Body of pancreas (tissue), 4 donors: ENCODE measurements at regions not wholly inside any gene's neighbourhood (a gene's known extent, or its start where the extent isn't known, plus 50 kb on each side); places are given as distances from the start of the nearest gene placed in this dataset.

Experiments used
- ATAC-seq: fragments of 150-250 bp; one replicate; pipeline ENCODE4 v1.9.1; 2016
- DNase-seq, 4 donors: peaks; one replicate each; pipeline ENCODE4 v3.0.0-alpha.2; 2019
- H3K27ac ChIP-seq, 4 donors: fragments of 200-600 bp; sonication (generic); 1 replicate in 3 of 4; 2 replicates in 1 of 4; pipeline versions ENCODE4 v1.5.1 to v1.6.1; 2016 to 2019; ENCODE audit warnings: mild to moderate bottlenecking in 1 of 4, mixed read lengths in 1 of 4, moderate library complexity in 1 of 4
- H3K27me3 ChIP-seq, 2 donors: fragments of 200-600 bp; sonication (generic); one replicate each; pipeline ENCODE4 v1.6.0; 2016; ENCODE audit warnings: mild to moderate bottlenecking in 1 of 2
- H3K36me3 ChIP-seq, 2 donors: fragments of 200-600 bp; sonication (generic); replicated peaks in 1 of 2; 2 replicates each; pipeline ENCODE4 v1.5.1; 2016; ENCODE audit warnings: low read depth in 2 of 2; ENCODE audit not compliant: insufficient read depth in 1 of 2
- H3K4me1 ChIP-seq: fragments of 200-600 bp; sonication (generic); one replicate; pipeline ENCODE4 v1.6.0; 2016
- H3K4me3 ChIP-seq, 2 donors: fragments of 200-600 bp; sonication (generic); 1 replicate in 1 of 2; 2 replicates in 1 of 2; pipeline ENCODE4 v1.5.1; 2016 to 2019
- H3K9me3 ChIP-seq, 3 donors: fragments of 200-600 bp; sonication (generic); 1 replicate in 2 of 3; 2 replicates in 1 of 3; pipeline ENCODE4 v1.5.1; 2016
- CTCF ChIP-seq, 7 experiments: fragments of 450-650 bp in 4 of 7; fragments of 200-600 bp in 3 of 7; sonication (generic) in 3 of 7; IDR thresholded peaks; one replicate each; pipeline ENCODE4 v1.5.1; 2016 to 2019; ENCODE audit warnings: antibody characterized with exemption in 7 of 7
- POLR2A ChIP-seq, 3 donors: fragments of 450-650 bp; IDR thresholded peaks; one replicate each; pipeline ENCODE4 v1.6.1; 2016; ENCODE audit warnings: antibody characterized with exemption in 3 of 3, mild to moderate bottlenecking in 2 of 3
- WGBS, 2 donors: methylation state at CpG; one replicate each; pipeline ENCODE4 v1.1.5; 2017; 5-methylcytosine and 5-hydroxymethylcytosine counted together
- intact Hi-C: fragments of 100-400 bp; cut with DNase I; formaldehyde crosslinking; loops from one replicate; pipeline ENCODE4 v1.15.1; 2023

GRCh38 chr10:128979405-128979804 is 487.6 kb upstream of the MGMT start:
- intact Hi-C loops, result no loop called here
- WGBS, 2 donors, result 80 to 94% methylated on average over 1 to 4 of the region's 4 CpGs
- no peaks in the 10 kb centered on the region for H3K27me3 ChIP-seq
- H3K4me1 ChIP-seq, result no peaks in the 10 kb centered on the region
- no peak overlapping the region for H3K27ac ChIP-seq
- no peak for DNase-seq
- no peaks in the 10 kb centered on the region for H3K9me3 ChIP-seq
- H3K36me3 ChIP-seq, result no peaks in the 10 kb centered on the region
- H3K4me3 ChIP-seq, result no peak overlapping the region
- TF ChIP-seq POLR2A (IDR thresholded peaks at IDR 0.05), result no peak
- no peak for TF ChIP-seq CTCF (IDR thresholded peaks at IDR 0.05)
- no peak for ATAC-seq

- no peak for DNase-seq
- no peak overlapping the region for H3K27ac ChIP-seq
- H3K4me3 ChIP-seq, result no peak overlapping the region
- no peak for ATAC-seq
- TF ChIP-seq POLR2A (IDR thresholded peaks at IDR 0.05), result no peak
- TF ChIP-seq CTCF (IDR thresholded peaks at IDR 0.05), result no peak
- no peaks in the 10 kb centered on the region for H3K36me3 ChIP-seq
- no peaks in the 10 kb centered on the region for H3K9me3 ChIP-seq
- 51 to 53% methylated on average over 6 of the region's 6 CpGs for WGBS, 2 donors
- H3K27me3 ChIP-seq, result no peaks in the 10 kb centered on the region
- no peaks in the 10 kb centered on the region for H3K4me1 ChIP-seq
- intact Hi-C loops, result no loop called here
Observed at GRCh38 chr10:128981251-128981650, 485.8 kb upstream of the MGMT start.

GRCh38 chr10:128981881-128982615 is 485.0 kb upstream of the MGMT start:
- TF ChIP-seq POLR2A (IDR thresholded peaks at IDR 0.05), result no peak
- no peak for TF ChIP-seq CTCF (IDR thresholded peaks at IDR 0.05)
- Histone ChIP-seq H3K27ac (no peak overlapping the region), H3K4me3 (no peak overlapping the region), H3K4me1 (no peaks in the 10 kb centered on the region), H3K27me3 (no peaks in the 10 kb centered on the region), H3K9me3 (no peaks in the 10 kb centered on the region), H3K36me3 (no peaks in the 10 kb centered on the region)
- WGBS, 2 donors, result 82 to 84% methylated on average over 19 to 20 of the region's 20 CpGs
- DNase-seq (no peak), ATAC-seq (no peak)
- intact Hi-C loops, result no loop called here

- Histone ChIP-seq H3K9me3 (no peaks in the 10 kb centered on the region), H3K36me3 (no peaks in the 10 kb centered on the region), H3K4me1 (no peaks in the 10 kb centered on the region), H3K27me3 (no peaks in the 10 kb centered on the region), H3K4me3 (no peak overlapping the region), H3K27ac (no peak overlapping the region)
- WGBS, 2 donors, result 82% methylated on average over 4 of the region's 4 CpGs; no CpG with 5 or more reads in 1 of the 2 donors
- TF ChIP-seq POLR2A (IDR thresholded peaks at IDR 0.05), result no peak
- TF ChIP-seq CTCF (IDR thresholded peaks at IDR 0.05), result no peak
- ATAC-seq (no peak), DNase-seq (no peak)
- intact Hi-C loops, result no loop called here
Observed at GRCh38 chr10:128982616-128982915, 484.5 kb upstream of the MGMT start.

- 25 to 45% methylated on average over 1 of the region's 1 CpG for WGBS, 2 donors
- no peaks in the 10 kb centered on the region for H3K4me1 ChIP-seq
- DNase-seq (no peak), ATAC-seq (no peak)
- H3K9me3 ChIP-seq, result no peaks in the 10 kb centered on the region
- intact Hi-C loops, result no loop called here
- TF ChIP-seq POLR2A (IDR thresholded peaks at IDR 0.05), result no peak
- TF ChIP-seq CTCF (IDR thresholded peaks at IDR 0.05), result no peak
- H3K36me3 ChIP-seq, result no peaks in the 10 kb centered on the region
- H3K27me3 ChIP-seq, result no peaks in the 10 kb centered on the region
- no peak overlapping the region for H3K4me3 ChIP-seq
- no peak overlapping the region for H3K27ac ChIP-seq
Observed at GRCh38 chr10:128985036-128985435, 482.0 kb upstream of the MGMT start.
